ENCODE measurements at regions not wholly inside any gene's neighbourhood (a gene's known extent, or its start where the extent isn't known, plus 50 kb on each side); places are given as distances from the start of the nearest gene placed in this dataset.

- TF ChIP-seq CTCF (IDR thresholded peaks at IDR 0.05; ENCODE audit: control insufficient read depth, insufficient read depth, low read depth, low read length, missing control alignments), result no peak
- no peak overlapping the region for H3K4me3 ChIP-seq (ENCODE audit: control insufficient read depth, low read depth, low read length)
- DNase-seq (ENCODE audit: low read depth), result no peak
Observed at GRCh38 chr2:67888351-67889005, 174.3 kb downstream of the C1D start.

- no peak for DNase-seq (ENCODE audit: low read depth)
- no peak overlapping the region for H3K4me3 ChIP-seq (ENCODE audit: control insufficient read depth, low read depth, low read length)
- no peak for TF ChIP-seq CTCF (IDR thresholded peaks at IDR 0.05; ENCODE audit: control insufficient read depth, insufficient read depth, low read depth, low read length, missing control alignments)
Observed at GRCh38 chr2:67889056-67889455, 173.7 kb downstream of the C1D start.

GRCh38 chr2:67891642-67892041, 171.2 kb downstream of the C1D start:
- DNase-seq (ENCODE audit: low read depth), result no peak
- TF ChIP-seq CTCF (IDR thresholded peaks at IDR 0.05; ENCODE audit: control insufficient read depth, insufficient read depth, low read depth, low read length, missing control alignments), result no peak
- H3K4me3 ChIP-seq (ENCODE audit: control insufficient read depth, low read depth, low read length), result no peak overlapping the region

GRCh38 chr2:67892339-67892846, 170.4 kb downstream of the C1D start:
- TF ChIP-seq CTCF (IDR thresholded peaks at IDR 0.05; ENCODE audit: control insufficient read depth, insufficient read depth, low read depth, low read length, missing control alignments), result no peak
- no peak overlapping the region for H3K4me3 ChIP-seq (ENCODE audit: control insufficient read depth, low read depth, low read length)
- no peak for DNase-seq (ENCODE audit: low read depth)

GRCh38 chr2:67895227-67895941, 167.4 kb downstream of the C1D start:
- no peak overlapping the region for H3K4me3 ChIP-seq (ENCODE audit: control insufficient read depth, low read depth, low read length)
- TF ChIP-seq CTCF (IDR thresholded peaks at IDR 0.05; ENCODE audit: control insufficient read depth, insufficient read depth, low read depth, low read length, missing control alignments), result no peak
- no peak for DNase-seq (ENCODE audit: low read depth)

GRCh38 chr2:67896076-67896475, 166.7 kb downstream of the C1D start:
- no peak for TF ChIP-seq CTCF (IDR thresholded peaks at IDR 0.05; ENCODE audit: control insufficient read depth, insufficient read depth, low read depth, low read length, missing control alignments)
- no peak for DNase-seq (ENCODE audit: low read depth)
- no peak overlapping the region for H3K4me3 ChIP-seq (ENCODE audit: control insufficient read depth, low read depth, low read length)
